ENCODE measurements at regions not wholly inside any gene's neighbourhood (a gene's known extent, or its start where the extent isn't known, plus 50 kb on each side); places are given as distances from the start of the nearest gene placed in this dataset.

- POLR2A ChIA-PET = no interaction called here
- H3K9me3 ChIP-seq (ENCODE audit: control insufficient read depth in 1 of 2, insufficient read depth in 1 of 2, low read depth in 1 of 2, low read length in 2 of 2) = no peaks in the 10 kb centered on the region
- no peak for ATAC-seq
- no peak overlapping the region for H2AFZ ChIP-seq (ENCODE audit: low read depth, low read length, poor library complexity, severe bottlenecking)
- no peak overlapping the region for H3K4me2 ChIP-seq (ENCODE audit: low read length)
- no peaks in the 10 kb centered on the region for H3K9me2 ChIP-seq (ENCODE audit: insufficient read depth)
- H3K27me3 ChIP-seq (ENCODE audit: insufficient read depth, low read length) = no peaks in the 10 kb centered on the region
- RAD21 ChIA-PET (ENCODE audit: low non-redundant PET in 1 of 2, low total read pairs in 2 of 2, uncharacterized antibody in 2 of 2, unreplicated experiment in 2 of 2) = no interaction called here
- no TSS peak for BruUV-seq (replicated peaks)
- DNase-seq (ENCODE audit: low read depth, low spot score) = no peak
- intact Hi-C loops (cut with micrococcal nuclease) = no loop called here
- H3K4me3 ChIP-seq (replicated peaks in 1 of 2; ENCODE audit: low read depth in 1 of 2, low read length in 2 of 2) = no peak overlapping the region
- no peak overlapping the region for H3K27ac ChIP-seq (ENCODE audit: low read depth, low read length)
- no peaks in the 10 kb centered on the region for H3K79me2 ChIP-seq (ENCODE audit: insufficient read depth, low read length)
- CTCF ChIA-PET = interaction anchor here (1.5 kb wide), 1 partner anchor 456 kb away, joined by 3 read pairs; no protein-coding TSS in a partner anchor
- TF ChIP-seq SP1 (IDR thresholded peaks at IDR 0.05; ENCODE audit: low read depth) (no peak), MAX (IDR thresholded peaks at IDR 0.05) (no peak), CTCF (IDR thresholded peaks at IDR 0.05 in 2 of 3, conservative IDR thresholded peaks at IDR 0.05 in 1 of 3; ENCODE audit: borderline replicate concordance in 1 of 3, insufficient read depth in 1 of 3, low read depth in 2 of 3, low read length in 2 of 3) (no peak), FOSL1 (IDR thresholded peaks at IDR 0.05; ENCODE audit: low read depth) (no peak), TCF7L2 (IDR thresholded peaks at IDR 0.05; ENCODE audit: borderline replicate concordance, extremely low read depth, insufficient read depth, insufficient read length) (no peak), EZH2phosphoT487 (IDR thresholded peaks at IDR 0.05; ENCODE audit: borderline replicate concordance) (no peak), SRF (IDR thresholded peaks at IDR 0.05; ENCODE audit: low read depth) (no peak), POLR2AphosphoS5 (IDR thresholded peaks at IDR 0.05; ENCODE audit: low read depth, low read length) (no peak), ZFX (IDR thresholded peaks at IDR 0.05) (no peak), ZBTB33 (IDR thresholded peaks at IDR 0.05; ENCODE audit: extremely low read depth, insufficient replicate concordance, low read length) (no peak), RAD21 (IDR thresholded peaks at IDR 0.05; ENCODE audit: low read depth) (no peak), REST (IDR thresholded peaks at IDR 0.05; ENCODE audit: low read depth) (no peak), JUND (IDR thresholded peaks at IDR 0.05) (no peak)
- H3K36me3 ChIP-seq (ENCODE audit: control insufficient read depth in 1 of 2, insufficient read depth in 2 of 2, low read length in 2 of 2) = no peaks in the 10 kb centered on the region
- H3K9ac ChIP-seq (ENCODE audit: low read length) = no peak overlapping the region
- no peaks in the 10 kb centered on the region for H4K20me1 ChIP-seq (ENCODE audit: insufficient read depth)
- peaks cover 3 to 10% of the 10 kb centered on the region in 2 experiments; a peak in 2 of 4 replicates for H3K4me1 ChIP-seq (ENCODE audit: control insufficient read depth in 1 of 2, insufficient read depth in 2 of 2, low read length in 2 of 2)
These were observed 83.4 kb downstream of the TMX1 start for GRCh38 chr14:51323492-51323891.
